HEK293 (cell line): ENCODE measurements at regions not wholly inside any gene's neighbourhood (a gene's known extent, or its start where the extent isn't known, plus 50 kb on each side); places are given as distances from the start of the nearest gene placed in this dataset.

ENCODE experiments used
- CTCF ChIA-PET: fragments of 350-600 bp; formaldehyde crosslinking; extraction: SDS; loops from one replicate; lab custom pipeline; 2021; ENCODE audit warnings: antibody characterized with exemption; lab: Yijun Ruan, JAX
- POLR2A ChIA-PET: fragments of 300-600 bp; formaldehyde crosslinking; extraction: SDS; loops from one replicate; lab custom pipeline; 2020; ENCODE audit warnings: antibody characterized with exemption, inconsistent platforms; lab: Yijun Ruan, JAX
- H3K27ac ChIP-seq: fragments of 200-500 bp; sonication (Bioruptor generic); 2 replicates; pipeline ENCODE4 v1.5.1; 2014; ENCODE audit warnings: low read depth, low read length, control low read depth, inconsistent platforms; ENCODE audit errors: extremely low read depth
- H3K36me3 ChIP-seq, 2 experiments: fragments of 200-500 bp in 1 of 2; sonication (Bioruptor generic) in 1 of 2; 1 replicate in 1 of 2; 2 replicates in 1 of 2; pipeline ENCODE4 v1.5.1; 2014 to 2017; ENCODE audit warnings: inconsistent platforms in 2 of 2, low read length in 2 of 2; ENCODE audit not compliant: control insufficient read depth in 2 of 2, insufficient read depth in 1 of 2
- H3K4me1 ChIP-seq: fragments of 200-500 bp; sonication (Bioruptor generic); 2 replicates; pipeline ENCODE4 v1.5.1; 2014; ENCODE audit warnings: mild to moderate bottlenecking, low read length, inconsistent platforms; ENCODE audit not compliant: control insufficient read depth, insufficient read depth
- H3K4me3 ChIP-seq: 2 replicates; pipeline ENCODE4 v1.5.1; 2011; ENCODE audit warnings: low read depth, mild to moderate bottlenecking, control low read depth, low read length, moderate library complexity
- H3K9me3 ChIP-seq: fragments of 200-500 bp; sonication (Bioruptor generic); 2 replicates; pipeline ENCODE4 v1.5.1; 2014; ENCODE audit warnings: low read depth, low read length, inconsistent platforms; ENCODE audit not compliant: control insufficient read depth, insufficient read depth
- GLI2 ChIP-seq: fragments of 450-650 bp; formaldehyde crosslinking; IDR thresholded peaks from 2 replicates; pipeline ENCODE4; 2017; ENCODE audit warnings: missing biosample characterization, missing genetic modification characterization, low read depth, borderline replicate concordance
- OSR2 ChIP-seq: fragments of 450-650 bp; formaldehyde crosslinking; IDR thresholded peaks from 2 replicates; pipeline ENCODE4 v1.5.1; 2016; ENCODE audit warnings: missing biosample characterization, missing genetic modification characterization
- SCRT1 ChIP-seq: fragments of 450-650 bp; formaldehyde crosslinking; IDR thresholded peaks from 2 replicates; pipeline ENCODE4 v1.5.1; 2016; ENCODE audit warnings: missing biosample characterization, missing genetic modification characterization, borderline replicate concordance
- ZBTB7A ChIP-seq: fragments of 450-650 bp; formaldehyde crosslinking; IDR thresholded peaks from 2 replicates; pipeline ENCODE4 v1.5.1; 2016; ENCODE audit warnings: low read depth, missing biosample characterization, missing genetic modification characterization
- ZNF121 ChIP-seq: fragments of 450-650 bp; formaldehyde crosslinking; IDR thresholded peaks from 2 replicates; pipeline ENCODE4 v1.5.1; 2016; ENCODE audit warnings: missing biosample characterization, missing genetic modification characterization
- ZNF223 ChIP-seq: fragments of 450-650 bp; formaldehyde crosslinking; IDR thresholded peaks from 2 replicates; pipeline ENCODE4 v1.5.1; 2016; ENCODE audit warnings: missing biosample characterization, missing genetic modification characterization
- ZNF510 ChIP-seq: fragments of 450-650 bp; formaldehyde crosslinking; IDR thresholded peaks from 2 replicates; pipeline ENCODE4 v1.5.1; 2018; ENCODE audit warnings: mild to moderate bottlenecking, missing genetic modification characterization, missing biosample characterization; ENCODE audit not compliant: insufficient replicate concordance
- ZNF610 ChIP-seq: fragments of 450-650 bp; formaldehyde crosslinking; IDR thresholded peaks from 2 replicates; pipeline ENCODE4 v1.5.1; 2016; ENCODE audit warnings: missing biosample characterization, missing genetic modification characterization, borderline replicate concordance
- ZNF654 ChIP-seq: fragments of 450-650 bp; formaldehyde crosslinking; IDR thresholded peaks from 2 replicates; pipeline ENCODE4 v1.5.1; 2016; ENCODE audit warnings: low read depth, missing biosample characterization, missing genetic modification characterization
- ZNF701 ChIP-seq: fragments of 450-650 bp; formaldehyde crosslinking; IDR thresholded peaks from 2 replicates; pipeline ENCODE4 v1.5.1; 2016; ENCODE audit warnings: missing biosample characterization, missing genetic modification characterization
- TF ChIP-seq, protein P1 (sequence below): sonication (generic); formaldehyde crosslinking; IDR thresholded peaks from 2 replicates; pipeline ENCODE4 v1.8.1; 2022; ENCODE audit warnings: mild to moderate bottlenecking, moderate library complexity, missing genetic modification reagents
- TF ChIP-seq, protein P2 (sequence below): fragments of 450-650 bp; formaldehyde crosslinking; IDR thresholded peaks from 2 replicates; pipeline ENCODE4 v1.5.1; 2017; ENCODE audit warnings: missing biosample characterization, missing genetic modification characterization
- TF ChIP-seq, protein P3 (sequence below): fragments of 450-650 bp; formaldehyde crosslinking; IDR thresholded peaks from 2 replicates; pipeline ENCODE4 v1.5.1; 2017; ENCODE audit warnings: missing biosample characterization, missing genetic modification characterization
- TF ChIP-seq, protein P4 (sequence below): fragments of 450-650 bp; formaldehyde crosslinking; IDR thresholded peaks from 2 replicates; pipeline ENCODE4 v1.5.1; 2016; ENCODE audit warnings: missing biosample characterization, missing genetic modification characterization
- TF ChIP-seq, protein P5 (sequence below): fragments of 450-650 bp; formaldehyde crosslinking; IDR thresholded peaks from 2 replicates; pipeline ENCODE4 v1.5.1; 2016; ENCODE audit warnings: missing biosample characterization, missing genetic modification characterization
- TF ChIP-seq, protein P6 (sequence below): fragments of 450-650 bp; IDR thresholded peaks from 2 replicates; pipeline ENCODE4 v1.5.1; 2018; ENCODE audit warnings: missing biosample characterization, missing genetic modification characterization

DNA sequence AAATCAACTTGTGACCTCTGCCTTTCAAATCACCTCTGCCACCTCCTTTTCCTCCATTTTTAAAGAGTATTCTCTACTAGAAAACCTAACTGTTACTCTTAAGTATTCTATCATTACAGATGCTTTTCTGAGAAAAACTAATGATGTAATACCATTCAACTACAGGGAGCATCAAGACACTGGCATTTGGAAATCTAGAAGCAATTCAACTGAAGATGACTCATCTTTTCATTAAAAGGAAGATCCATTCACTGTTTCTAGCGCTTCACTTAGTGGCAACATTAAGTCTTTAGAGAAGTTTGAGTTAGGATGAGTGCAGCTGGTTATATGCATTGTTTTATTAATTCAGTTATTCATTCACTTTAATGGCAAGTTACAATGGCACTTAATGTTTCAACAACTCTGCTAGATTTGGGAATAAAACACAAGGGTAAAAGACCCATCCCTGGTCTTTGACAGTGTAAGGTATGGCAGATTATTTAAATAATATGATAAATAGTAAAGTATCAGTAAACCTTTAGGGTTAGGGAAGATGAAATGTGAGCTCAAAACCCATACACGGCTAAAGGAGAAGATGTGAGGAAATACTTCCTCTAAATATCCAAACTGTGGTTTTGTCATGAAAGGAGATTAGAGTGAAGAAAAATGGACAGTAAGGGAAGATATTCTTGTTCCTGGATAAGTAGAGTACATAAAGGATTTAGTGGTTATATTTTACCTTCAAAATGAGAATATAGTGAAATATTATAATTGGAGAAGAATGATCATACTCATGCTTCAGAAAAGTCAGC is 61.7 kb downstream of the KCNJ2 start:
- TF ChIP-seq, protein P1, sequence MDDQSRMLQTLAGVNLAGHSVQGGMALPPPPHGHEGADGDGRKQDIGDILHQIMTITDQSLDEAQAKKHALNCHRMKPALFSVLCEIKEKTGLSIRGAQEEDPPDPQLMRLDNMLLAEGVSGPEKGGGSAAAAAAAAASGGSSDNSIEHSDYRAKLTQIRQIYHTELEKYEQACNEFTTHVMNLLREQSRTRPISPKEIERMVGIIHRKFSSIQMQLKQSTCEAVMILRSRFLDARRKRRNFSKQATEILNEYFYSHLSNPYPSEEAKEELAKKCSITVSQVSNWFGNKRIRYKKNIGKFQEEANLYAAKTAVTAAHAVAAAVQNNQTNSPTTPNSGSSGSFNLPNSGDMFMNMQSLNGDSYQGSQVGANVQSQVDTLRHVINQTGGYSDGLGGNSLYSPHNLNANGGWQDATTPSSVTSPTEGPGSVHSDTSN: no peak
- no peak for TF ChIP-seq ZNF510
- no peak for TF ChIP-seq ZNF701 (tag by site-specific recombination)
- no peak for TF ChIP-seq ZNF223
- TF ChIP-seq OSR2 (tag by site-specific recombination): no peak
- TF ChIP-seq SCRT1: no peak
- TF ChIP-seq ZNF610 (tag by site-specific recombination): no peak
- TF ChIP-seq, protein P2, sequence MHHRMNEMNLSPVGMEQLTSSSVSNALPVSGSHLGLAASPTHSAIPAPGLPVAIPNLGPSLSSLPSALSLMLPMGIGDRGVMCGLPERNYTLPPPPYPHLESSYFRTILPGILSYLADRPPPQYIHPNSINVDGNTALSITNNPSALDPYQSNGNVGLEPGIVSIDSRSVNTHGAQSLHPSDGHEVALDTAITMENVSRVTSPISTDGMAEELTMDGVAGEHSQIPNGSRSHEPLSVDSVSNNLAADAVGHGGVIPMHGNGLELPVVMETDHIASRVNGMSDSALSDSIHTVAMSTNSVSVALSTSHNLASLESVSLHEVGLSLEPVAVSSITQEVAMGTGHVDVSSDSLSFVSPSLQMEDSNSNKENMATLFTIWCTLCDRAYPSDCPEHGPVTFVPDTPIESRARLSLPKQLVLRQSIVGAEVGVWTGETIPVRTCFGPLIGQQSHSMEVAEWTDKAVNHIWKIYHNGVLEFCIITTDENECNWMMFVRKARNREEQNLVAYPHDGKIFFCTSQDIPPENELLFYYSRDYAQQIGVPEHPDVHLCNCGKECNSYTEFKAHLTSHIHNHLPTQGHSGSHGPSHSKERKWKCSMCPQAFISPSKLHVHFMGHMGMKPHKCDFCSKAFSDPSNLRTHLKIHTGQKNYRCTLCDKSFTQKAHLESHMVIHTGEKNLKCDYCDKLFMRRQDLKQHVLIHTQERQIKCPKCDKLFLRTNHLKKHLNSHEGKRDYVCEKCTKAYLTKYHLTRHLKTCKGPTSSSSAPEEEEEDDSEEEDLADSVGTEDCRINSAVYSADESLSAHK (tag by site-specific recombination): no peak
- TF ChIP-seq, protein P3, sequence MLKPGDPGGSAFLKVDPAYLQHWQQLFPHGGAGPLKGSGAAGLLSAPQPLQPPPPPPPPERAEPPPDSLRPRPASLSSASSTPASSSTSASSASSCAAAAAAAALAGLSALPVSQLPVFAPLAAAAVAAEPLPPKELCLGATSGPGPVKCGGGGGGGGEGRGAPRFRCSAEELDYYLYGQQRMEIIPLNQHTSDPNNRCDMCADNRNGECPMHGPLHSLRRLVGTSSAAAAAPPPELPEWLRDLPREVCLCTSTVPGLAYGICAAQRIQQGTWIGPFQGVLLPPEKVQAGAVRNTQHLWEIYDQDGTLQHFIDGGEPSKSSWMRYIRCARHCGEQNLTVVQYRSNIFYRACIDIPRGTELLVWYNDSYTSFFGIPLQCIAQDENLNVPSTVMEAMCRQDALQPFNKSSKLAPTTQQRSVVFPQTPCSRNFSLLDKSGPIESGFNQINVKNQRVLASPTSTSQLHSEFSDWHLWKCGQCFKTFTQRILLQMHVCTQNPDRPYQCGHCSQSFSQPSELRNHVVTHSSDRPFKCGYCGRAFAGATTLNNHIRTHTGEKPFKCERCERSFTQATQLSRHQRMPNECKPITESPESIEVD (tag by site-specific recombination): no peak
- TF ChIP-seq, protein P4, sequence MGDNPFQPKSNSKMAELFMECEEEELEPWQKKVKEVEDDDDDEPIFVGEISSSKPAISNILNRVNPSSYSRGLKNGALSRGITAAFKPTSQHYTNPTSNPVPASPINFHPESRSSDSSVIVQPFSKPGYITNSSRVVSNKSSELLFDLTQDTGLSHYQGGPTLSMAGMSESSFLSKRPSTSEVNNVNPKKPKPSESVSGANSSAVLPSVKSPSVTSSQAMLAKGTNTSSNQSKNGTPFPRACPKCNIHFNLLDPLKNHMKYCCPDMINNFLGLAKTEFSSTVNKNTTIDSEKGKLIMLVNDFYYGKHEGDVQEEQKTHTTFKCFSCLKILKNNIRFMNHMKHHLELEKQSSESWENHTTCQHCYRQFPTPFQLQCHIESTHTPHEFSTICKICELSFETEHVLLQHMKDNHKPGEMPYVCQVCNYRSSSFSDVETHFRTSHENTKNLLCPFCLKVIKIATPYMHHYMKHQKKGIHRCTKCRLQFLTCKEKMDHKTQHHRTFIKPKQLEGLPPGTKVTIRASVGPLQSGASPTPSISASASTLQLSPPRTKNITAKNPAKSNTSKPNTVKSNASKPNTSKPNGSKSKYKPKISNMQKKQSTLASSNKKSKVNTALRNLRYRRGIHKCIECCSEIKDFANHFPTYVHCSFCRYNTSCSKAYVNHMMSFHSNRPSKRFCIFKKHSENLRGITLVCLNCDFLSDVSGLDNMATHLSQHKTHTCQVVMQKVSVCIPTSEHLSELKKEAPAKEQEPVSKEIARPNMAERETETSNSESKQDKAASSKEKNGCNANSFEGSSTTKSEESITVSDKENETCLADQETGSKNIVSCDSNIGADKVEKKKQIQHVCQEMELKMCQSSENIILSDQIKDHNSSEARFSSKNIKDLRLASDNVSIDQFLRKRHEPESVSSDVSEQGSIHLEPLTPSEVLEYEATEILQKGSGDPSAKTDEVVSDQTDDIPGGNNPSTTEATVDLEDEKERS (tag by site-specific recombination): no peak
- no peak for TF ChIP-seq GLI2
- TF ChIP-seq ZNF121 (tag by site-specific recombination): no peak
- no peak for TF ChIP-seq ZNF654 (tag by site-specific recombination)
- TF ChIP-seq, protein P5, sequence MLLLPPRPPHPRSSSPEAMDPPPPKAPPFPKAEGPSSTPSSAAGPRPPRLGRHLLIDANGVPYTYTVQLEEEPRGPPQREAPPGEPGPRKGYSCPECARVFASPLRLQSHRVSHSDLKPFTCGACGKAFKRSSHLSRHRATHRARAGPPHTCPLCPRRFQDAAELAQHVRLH: no peak
- no peak for TF ChIP-seq ZBTB7A (tag by site-specific recombination)
- TF ChIP-seq, protein P6, sequence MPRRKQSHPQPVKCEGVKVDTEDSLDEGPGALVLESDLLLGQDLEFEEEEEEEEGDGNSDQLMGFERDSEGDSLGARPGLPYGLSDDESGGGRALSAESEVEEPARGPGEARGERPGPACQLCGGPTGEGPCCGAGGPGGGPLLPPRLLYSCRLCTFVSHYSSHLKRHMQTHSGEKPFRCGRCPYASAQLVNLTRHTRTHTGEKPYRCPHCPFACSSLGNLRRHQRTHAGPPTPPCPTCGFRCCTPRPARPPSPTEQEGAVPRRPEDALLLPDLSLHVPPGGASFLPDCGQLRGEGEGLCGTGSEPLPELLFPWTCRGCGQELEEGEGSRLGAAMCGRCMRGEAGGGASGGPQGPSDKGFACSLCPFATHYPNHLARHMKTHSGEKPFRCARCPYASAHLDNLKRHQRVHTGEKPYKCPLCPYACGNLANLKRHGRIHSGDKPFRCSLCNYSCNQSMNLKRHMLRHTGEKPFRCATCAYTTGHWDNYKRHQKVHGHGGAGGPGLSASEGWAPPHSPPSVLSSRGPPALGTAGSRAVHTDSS (tag by site-specific recombination): no peak
- POLR2A ChIA-PET: no interaction called here
- Histone ChIP-seq H3K4me1 (0 out of 2 replicates have a peak, but pooled peaks cover 2% of the 10 kb centered on the region), H3K27ac (no peak overlapping the region), H3K9me3 (no peaks in the 10 kb centered on the region), H3K36me3 (no peaks in the 10 kb centered on the region), H3K4me3 (no peak overlapping the region)
- CTCF ChIA-PET: interaction anchor here (1.0 kb wide), 1 partner anchor 71 kb away, joined by 3 read pairs; no protein-coding TSS in a partner anchor
